SK-N-SH (cell line): ENCODE measurements at regions not wholly inside any gene's neighbourhood (a gene's known extent, or its start where the extent isn't known, plus 50 kb on each side); places are given as distances from the start of the nearest gene placed in this dataset.

Source experiments
- CTCF ChIA-PET: fragments of 300-600, 350-600 bp; formaldehyde crosslinking; extraction: SDS; loops from one replicate; lab custom pipeline; 2021; lab: Yijun Ruan, JAX
- POLR2A ChIA-PET: fragments of 350-600 bp; sonication (Branson Sonifier 250); formaldehyde crosslinking; extraction: SDS; loops from one replicate; lab custom pipeline; 2020; ENCODE audit warnings: antibody characterized with exemption, inconsistent platforms; lab: Yijun Ruan, JAX
- DNase-seq: peaks from one replicate; pipeline ENCODE4 v3.0.0; 2012
- H2AFZ ChIP-seq: fragments of 200-600 bp; sonication (generic); 2 replicates; pipeline ENCODE4 v1.8.1; 2016; ENCODE audit warnings: antibody characterized with exemption, mild to moderate bottlenecking, low read depth
- H3F3A ChIP-seq: fragments of 200-600 bp; sonication (generic); replicated peaks from 2 replicates; pipeline ENCODE3; 2016; ENCODE audit warnings: antibody characterized with exemption, mild to moderate bottlenecking; ENCODE audit not compliant: insufficient read depth
- H3K27ac ChIP-seq, 2 experiments: fragments of 200-500 bp in 1 of 2; fragments of 200-600 bp in 1 of 2; sonication (Bioruptor generic) in 1 of 2; sonication (generic), shearing (Covaris generic) in 1 of 2; 2 replicates each; pipeline versions ENCODE4 v1.5.1 to v1.6.1; 2014 to 2016; ENCODE audit warnings: low read depth in 2 of 2, inconsistent platforms in 1 of 2, low read length in 1 of 2, mild to moderate bottlenecking in 1 of 2, mixed read lengths in 1 of 2
- H3K27me3 ChIP-seq: fragments of 200-600 bp; sonication (generic), shearing (Covaris generic); 2 replicates; pipeline ENCODE4 v1.6.1; 2016; ENCODE audit warnings: mixed run types; ENCODE audit not compliant: insufficient read depth
- H3K36me3 ChIP-seq, 2 experiments: fragments of 200-500 bp in 1 of 2; fragments of 200-600 bp in 1 of 2; sonication (Bioruptor generic) in 1 of 2; sonication (generic) in 1 of 2; replicated peaks in 1 of 2; 2 replicates each; pipeline versions ENCODE3 to v1.5.1; 2014 to 2016; ENCODE audit warnings: low read length in 1 of 2, mild to moderate bottlenecking in 1 of 2; ENCODE audit not compliant: insufficient read depth in 2 of 2, control insufficient read depth in 1 of 2
- H3K4me1 ChIP-seq, 2 experiments: fragments of 200-500 bp in 1 of 2; fragments of 200-600 bp in 1 of 2; sonication (Bioruptor generic) in 1 of 2; sonication (generic), shearing (Covaris generic) in 1 of 2; 2 replicates each; pipeline versions ENCODE4 v1.5.1 to v1.6.1; 2014 to 2016; ENCODE audit warnings: low read depth in 1 of 2, low read length in 1 of 2, mixed run types in 1 of 2; ENCODE audit not compliant: insufficient read depth in 2 of 2, control insufficient read depth in 1 of 2
- H3K4me2 ChIP-seq: fragments of 200-600 bp; sonication (generic), shearing (Covaris generic); 2 replicates; pipeline ENCODE4 v1.6.1; 2017; ENCODE audit warnings: mixed run types
- H3K4me3 ChIP-seq, 2 experiments: fragments of 200-500 bp in 1 of 2; fragments of 200-600 bp in 1 of 2; sonication (Bioruptor generic) in 1 of 2; sonication (generic), shearing (Covaris generic) in 1 of 2; 2 replicates each; pipeline versions ENCODE4 v1.5.1 to v1.8.1; 2014 to 2016; ENCODE audit warnings: low read depth in 2 of 2, inconsistent platforms in 1 of 2, low read length in 1 of 2, mild to moderate bottlenecking in 1 of 2, mixed read lengths in 1 of 2, moderate library complexity in 1 of 2
- H3K79me2 ChIP-seq: fragments of 200-600 bp; sonication (generic); 2 replicates; pipeline ENCODE4 v1.8.1; 2017; ENCODE audit warnings: mild to moderate bottlenecking; ENCODE audit not compliant: insufficient read depth
- H3K9ac ChIP-seq: fragments of 200-600 bp; sonication (generic); 2 replicates; pipeline ENCODE4 v1.6.1; 2017; ENCODE audit warnings: mixed run types
- H3K9me2 ChIP-seq: fragments of 200-600 bp; sonication (generic); 2 replicates; pipeline ENCODE4 v1.6.1; 2017; ENCODE audit warnings: mixed run types
- H3K9me3 ChIP-seq: fragments of 200-600 bp; sonication (generic); 2 replicates; pipeline ENCODE4 v1.6.1; 2017; ENCODE audit warnings: mixed run types, mild to moderate bottlenecking, moderate library complexity
- H4K20me1 ChIP-seq: fragments of 200-600 bp; sonication (generic); 2 replicates; pipeline ENCODE4 v1.6.1; 2017; ENCODE audit warnings: mild to moderate bottlenecking, mixed run types; ENCODE audit not compliant: insufficient read depth
- CHD2 ChIP-seq: fragments of 150-350 bp; IDR thresholded peaks from 2 replicates; pipeline ENCODE4 v1.6.1; 2018; ENCODE audit warnings: low read length; ENCODE audit not compliant: partially characterized antibody
- FOXJ3 ChIP-seq: sonication (generic); formaldehyde crosslinking; IDR thresholded peaks from 2 replicates; pipeline ENCODE4 v1.5.1; 2020; ENCODE audit warnings: mild to moderate bottlenecking, missing genetic modification reagents
- GABPA ChIP-seq: IDR thresholded peaks from 2 replicates; pipeline ENCODE4 v1.4.0; 2012; ENCODE audit warnings: low read depth, mild to moderate bottlenecking
- MEF2A ChIP-seq: IDR thresholded peaks from 2 replicates; pipeline ENCODE4 v1.4.0; 2012; ENCODE audit warnings: low read depth, borderline replicate concordance
- MXI1 ChIP-seq: IDR thresholded peaks from 2 replicates; pipeline ENCODE4 v1.6.1; 2012; ENCODE audit warnings: mild to moderate bottlenecking, low read depth, low read length, improper control_type of control experiment
- POLR2AphosphoS5 ChIP-seq: IDR thresholded peaks from 2 replicates; pipeline ENCODE4 v1.6.1; 2012; ENCODE audit warnings: low read depth, low read length
- TCF12 ChIP-seq: IDR thresholded peaks from 2 replicates; pipeline ENCODE4 v1.4.0; 2012
- TEAD4 ChIP-seq: IDR thresholded peaks from 2 replicates; pipeline ENCODE4 v1.4.0; 2012; ENCODE audit warnings: mild to moderate bottlenecking, borderline replicate concordance; ENCODE audit not compliant: insufficient read depth
- YY1 ChIP-seq: IDR thresholded peaks from 2 replicates; pipeline ENCODE4 v1.4.0; 2012; ENCODE audit warnings: low read depth, mild to moderate bottlenecking
- WGBS: methylation state at CpG from one replicate; pipeline ENCODE4 v1.1.6; 2017; ENCODE audit warnings: low lambda C conversion rate; 5-methylcytosine and 5-hydroxymethylcytosine counted together
- TF ChIP-seq, protein P1 (sequence below): IDR thresholded peaks from 2 replicates; pipeline ENCODE4; 2012
- TF ChIP-seq, protein P2 (sequence below): IDR thresholded peaks from 2 replicates; pipeline ENCODE4 v1.4.0; 2012; ENCODE audit warnings: low read depth, borderline replicate concordance
- TF ChIP-seq, protein P3 (sequence below): fragments of 200-600 bp; sonication (generic); IDR thresholded peaks from 2 replicates; pipeline ENCODE4 v1.6.1; 2017; ENCODE audit warnings: antibody characterized with exemption, mild to moderate bottlenecking, moderate library complexity
- TF ChIP-seq, protein P4 (sequence below): IDR thresholded peaks from 2 replicates; pipeline ENCODE4 v1.4.0; 2012; ENCODE audit warnings: low read depth
- TF ChIP-seq, protein P5 (sequence below): fragments of 150-350 bp; IDR thresholded peaks from 2 replicates; pipeline ENCODE4 v1.6.1; 2017; ENCODE audit warnings: antibody characterized with exemption, low read length, low read depth, borderline replicate concordance

DNA sequence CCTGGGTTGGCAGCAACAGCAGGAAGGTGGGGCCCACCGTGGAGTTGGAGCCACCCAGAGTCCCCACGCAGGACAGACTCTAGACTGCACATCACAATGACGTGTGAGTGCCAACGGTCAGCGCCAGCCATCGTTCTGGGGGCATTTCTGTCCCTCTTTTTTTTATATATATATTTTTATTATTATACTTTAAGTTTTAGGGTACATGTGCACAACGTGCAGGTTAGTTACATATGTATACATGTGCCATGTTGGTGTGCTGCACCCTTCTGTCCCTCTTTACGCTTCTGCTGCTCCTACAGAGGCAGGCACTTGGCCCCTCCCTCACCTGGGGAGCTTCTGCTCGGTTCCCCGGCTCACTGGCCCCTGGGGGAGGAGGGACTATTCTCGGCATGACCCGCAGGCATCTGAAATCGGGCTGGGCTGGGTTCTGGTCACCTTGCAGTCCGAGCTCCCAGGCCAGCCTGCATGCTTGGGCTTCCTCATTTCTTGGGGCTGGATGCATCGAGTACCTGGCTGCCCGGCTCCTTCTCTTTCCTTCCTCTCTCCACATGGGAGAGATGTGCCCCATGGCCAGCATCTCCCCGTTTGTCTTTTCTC lies 787.4 kb downstream of the TBC1D22A start:
- H3K27me3 ChIP-seq, result peaks cover 6% of the 10 kb centered on the region
- DNase-seq, result no peak
- H3K9ac ChIP-seq, result no peak overlapping the region
- CTCF ChIA-PET, result no interaction called here
- POLR2A ChIA-PET, result no interaction called here
- H4K20me1 ChIP-seq, result no peaks in the 10 kb centered on the region
- no peak overlapping the region for H3K4me2 ChIP-seq
- H3K27ac ChIP-seq, result no peak overlapping the region
- H3F3A ChIP-seq, result no peaks in the 10 kb centered on the region
- H3K4me1 ChIP-seq, result no peaks in the 10 kb centered on the region
- H2AFZ ChIP-seq, result no peak overlapping the region
- H3K4me3 ChIP-seq, result no peak overlapping the region
- no peaks in the 10 kb centered on the region for H3K9me2 ChIP-seq
- H3K9me3 ChIP-seq, result no peaks in the 10 kb centered on the region
- TF ChIP-seq, protein P1, sequence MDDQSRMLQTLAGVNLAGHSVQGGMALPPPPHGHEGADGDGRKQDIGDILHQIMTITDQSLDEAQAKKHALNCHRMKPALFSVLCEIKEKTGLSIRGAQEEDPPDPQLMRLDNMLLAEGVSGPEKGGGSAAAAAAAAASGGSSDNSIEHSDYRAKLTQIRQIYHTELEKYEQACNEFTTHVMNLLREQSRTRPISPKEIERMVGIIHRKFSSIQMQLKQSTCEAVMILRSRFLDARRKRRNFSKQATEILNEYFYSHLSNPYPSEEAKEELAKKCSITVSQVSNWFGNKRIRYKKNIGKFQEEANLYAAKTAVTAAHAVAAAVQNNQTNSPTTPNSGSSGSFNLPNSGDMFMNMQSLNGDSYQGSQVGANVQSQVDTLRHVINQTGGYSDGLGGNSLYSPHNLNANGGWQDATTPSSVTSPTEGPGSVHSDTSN, result no peak
- no peak for TF ChIP-seq POLR2AphosphoS5
- H3K36me3 ChIP-seq, result no peaks in the 10 kb centered on the region
- no peaks in the 10 kb centered on the region for H3K79me2 ChIP-seq
- WGBS, result 13% methylated on average over 13 of the region's 17 CpGs

DNA sequence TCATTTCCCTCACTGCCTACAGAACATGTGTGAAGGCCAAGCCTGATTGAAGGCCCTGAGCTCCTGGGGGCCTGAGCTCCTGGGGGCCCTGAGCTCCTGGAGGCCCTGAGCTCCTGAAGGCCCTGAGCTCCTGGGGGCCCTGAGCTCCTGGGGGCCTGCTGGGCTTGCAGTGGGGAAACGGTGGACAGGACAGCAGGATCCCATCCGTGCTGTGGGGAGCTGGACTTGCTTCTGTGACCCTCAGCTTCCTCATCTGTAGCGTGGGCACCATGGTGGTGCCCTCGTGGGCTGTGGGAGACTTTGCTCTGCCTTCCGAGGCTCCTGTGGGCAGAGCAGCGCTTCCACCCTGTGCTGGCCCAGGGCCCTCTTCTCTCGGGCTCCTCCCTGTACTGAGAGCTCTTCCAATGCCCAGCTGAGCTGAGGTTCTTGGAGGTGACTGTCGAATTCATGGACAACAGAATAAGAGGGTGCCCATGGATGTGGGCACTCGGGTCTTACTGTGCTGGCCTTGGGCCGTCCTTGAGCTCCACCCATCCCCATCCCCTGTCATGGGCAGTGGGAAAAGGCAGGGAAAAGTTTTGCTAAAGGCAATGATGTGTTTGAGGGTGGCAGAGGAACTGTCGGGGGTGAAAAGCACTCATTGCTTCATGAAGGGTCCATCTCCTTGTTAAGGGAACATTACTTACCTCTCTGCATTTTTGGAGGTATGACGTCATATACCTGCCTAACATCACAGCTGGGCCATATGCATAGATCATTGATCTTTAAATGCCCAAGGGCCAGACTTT lies 786.7 kb downstream of the TBC1D22A start:
- CTCF ChIA-PET, result interaction anchor here (0.6 to 0.9 kb wide), 2 partner anchors 8 to 33 kb away, joined by 3 read pairs; no protein-coding TSS in a partner anchor

DNA sequence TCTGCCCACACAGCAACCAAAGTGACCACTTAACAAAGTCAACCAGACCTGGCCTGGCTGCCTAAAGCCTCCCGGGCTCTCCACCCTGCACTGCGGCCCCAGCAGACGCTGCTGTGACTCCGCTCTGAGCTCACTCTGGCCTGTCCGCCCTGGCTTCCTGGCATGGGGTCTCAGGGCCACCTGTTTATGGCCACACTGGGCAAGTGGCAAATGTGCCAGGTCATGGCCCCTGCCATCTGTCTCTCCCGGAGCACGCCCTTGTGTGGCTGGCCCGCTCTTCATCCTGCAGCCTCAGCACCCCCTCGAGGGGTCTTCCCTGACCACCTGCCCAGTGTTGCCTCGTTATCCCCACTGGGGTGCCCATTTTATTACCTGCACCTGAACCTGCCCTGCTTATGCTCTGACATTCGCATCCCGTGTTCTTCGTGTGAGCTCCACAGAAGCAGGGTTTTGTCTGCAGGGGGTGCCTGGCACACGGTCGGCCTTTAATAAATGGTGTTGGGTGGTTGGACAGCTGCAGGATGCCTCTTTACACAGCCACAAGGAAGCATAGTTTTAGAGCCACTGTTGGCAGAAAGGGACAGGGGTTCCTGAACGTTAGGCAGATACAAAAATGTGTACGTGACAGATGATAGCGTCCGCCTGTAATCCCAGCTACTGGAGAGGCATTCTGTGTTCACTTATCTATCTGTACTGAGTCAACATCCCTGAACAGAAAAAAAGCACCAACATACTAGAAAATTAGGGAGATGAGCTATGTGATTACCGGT lies 785.6 kb downstream of the TBC1D22A start:
- Histone ChIP-seq H3K4me3 (no peak overlapping the region), H3K27ac (no peak overlapping the region), H3K9me3 (no peaks in the 10 kb centered on the region), H3K79me2 (no peaks in the 10 kb centered on the region), H3K9ac (no peak overlapping the region), H3K4me2 (no peak overlapping the region), H3F3A (no peaks in the 10 kb centered on the region), H3K36me3 (no peaks in the 10 kb centered on the region), H4K20me1 (no peaks in the 10 kb centered on the region), H3K9me2 (no peaks in the 10 kb centered on the region), H3K4me1 (no peaks in the 10 kb centered on the region), H2AFZ (no peak overlapping the region), H3K27me3 (peaks cover 6% of the 10 kb centered on the region)
- ChIA-PET POLR2A (no interaction called here), CTCF (interaction anchor here (0.9 kb wide), 1 partner anchor 9 kb away, joined by 3 read pairs; no protein-coding TSS in a partner anchor)
- WGBS, result 26% methylated on average over 14 of the region's 20 CpGs
- no peak for DNase-seq
- TF ChIP-seq MXI1, result no peak
- no peak for TF ChIP-seq TEAD4
- TF ChIP-seq FOXJ3 (CRISPR knock-in tag), result no peak
- TF ChIP-seq, protein P2, sequence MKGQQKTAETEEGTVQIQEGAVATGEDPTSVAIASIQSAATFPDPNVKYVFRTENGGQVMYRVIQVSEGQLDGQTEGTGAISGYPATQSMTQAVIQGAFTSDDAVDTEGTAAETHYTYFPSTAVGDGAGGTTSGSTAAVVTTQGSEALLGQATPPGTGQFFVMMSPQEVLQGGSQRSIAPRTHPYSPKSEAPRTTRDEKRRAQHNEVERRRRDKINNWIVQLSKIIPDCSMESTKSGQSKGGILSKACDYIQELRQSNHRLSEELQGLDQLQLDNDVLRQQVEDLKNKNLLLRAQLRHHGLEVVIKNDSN, result no peak
- no peak for TF ChIP-seq MEF2A
- no peak for TF ChIP-seq CHD2
- TF ChIP-seq, protein P3, sequence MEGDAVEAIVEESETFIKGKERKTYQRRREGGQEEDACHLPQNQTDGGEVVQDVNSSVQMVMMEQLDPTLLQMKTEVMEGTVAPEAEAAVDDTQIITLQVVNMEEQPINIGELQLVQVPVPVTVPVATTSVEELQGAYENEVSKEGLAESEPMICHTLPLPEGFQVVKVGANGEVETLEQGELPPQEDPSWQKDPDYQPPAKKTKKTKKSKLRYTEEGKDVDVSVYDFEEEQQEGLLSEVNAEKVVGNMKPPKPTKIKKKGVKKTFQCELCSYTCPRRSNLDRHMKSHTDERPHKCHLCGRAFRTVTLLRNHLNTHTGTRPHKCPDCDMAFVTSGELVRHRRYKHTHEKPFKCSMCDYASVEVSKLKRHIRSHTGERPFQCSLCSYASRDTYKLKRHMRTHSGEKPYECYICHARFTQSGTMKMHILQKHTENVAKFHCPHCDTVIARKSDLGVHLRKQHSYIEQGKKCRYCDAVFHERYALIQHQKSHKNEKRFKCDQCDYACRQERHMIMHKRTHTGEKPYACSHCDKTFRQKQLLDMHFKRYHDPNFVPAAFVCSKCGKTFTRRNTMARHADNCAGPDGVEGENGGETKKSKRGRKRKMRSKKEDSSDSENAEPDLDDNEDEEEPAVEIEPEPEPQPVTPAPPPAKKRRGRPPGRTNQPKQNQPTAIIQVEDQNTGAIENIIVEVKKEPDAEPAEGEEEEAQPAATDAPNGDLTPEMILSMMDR, result no peak
- no peak for TF ChIP-seq TCF12
- no peak for TF ChIP-seq YY1
- TF ChIP-seq, protein P4, sequence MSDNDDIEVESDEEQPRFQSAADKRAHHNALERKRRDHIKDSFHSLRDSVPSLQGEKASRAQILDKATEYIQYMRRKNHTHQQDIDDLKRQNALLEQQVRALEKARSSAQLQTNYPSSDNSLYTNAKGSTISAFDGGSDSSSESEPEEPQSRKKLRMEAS, result no peak
- no peak for TF ChIP-seq GABPA

More for the DNA sequence above, 786.7 kb downstream of the TBC1D22A start:
- H3K4me2 ChIP-seq, result no peak overlapping the region
- no peak overlapping the region for H3K4me3 ChIP-seq
- no peaks in the 10 kb centered on the region for H3K9me2 ChIP-seq
- no peaks in the 10 kb centered on the region for H4K20me1 ChIP-seq
- H3K36me3 ChIP-seq, result no peaks in the 10 kb centered on the region
- DNase-seq, result no peak
- no peaks in the 10 kb centered on the region for H3K9me3 ChIP-seq
- H2AFZ ChIP-seq, result no peak overlapping the region
- H3F3A ChIP-seq, result no peaks in the 10 kb centered on the region
- WGBS, result 18% methylated on average over 7 of the region's 12 CpGs
- peaks cover 6% of the 10 kb centered on the region for H3K27me3 ChIP-seq
- TF ChIP-seq, protein P5, sequence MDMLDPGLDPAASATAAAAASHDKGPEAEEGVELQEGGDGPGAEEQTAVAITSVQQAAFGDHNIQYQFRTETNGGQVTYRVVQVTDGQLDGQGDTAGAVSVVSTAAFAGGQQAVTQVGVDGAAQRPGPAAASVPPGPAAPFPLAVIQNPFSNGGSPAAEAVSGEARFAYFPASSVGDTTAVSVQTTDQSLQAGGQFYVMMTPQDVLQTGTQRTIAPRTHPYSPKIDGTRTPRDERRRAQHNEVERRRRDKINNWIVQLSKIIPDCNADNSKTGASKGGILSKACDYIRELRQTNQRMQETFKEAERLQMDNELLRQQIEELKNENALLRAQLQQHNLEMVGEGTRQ, result no peak
- H3K4me1 ChIP-seq, result no peaks in the 10 kb centered on the region
- H3K27ac ChIP-seq, result no peak overlapping the region
- H3K79me2 ChIP-seq, result no peaks in the 10 kb centered on the region
- POLR2A ChIA-PET, result no interaction called here
- no peak overlapping the region for H3K9ac ChIP-seq
